HepG2 (cell line): ENCODE measurements at regions not wholly inside any gene's neighbourhood (a gene's known extent, or its start where the extent isn't known, plus 50 kb on each side); places are given as distances from the start of the nearest gene placed in this dataset.

Source experiments
- CHD4 ChIP-seq: fragments of 200-600 bp; sonication (generic); IDR thresholded peaks from 2 replicates; pipeline ENCODE4 v1.7.0; 2017; ENCODE audit warnings: mild to moderate bottlenecking, low read length, borderline replicate concordance
- RFX5 ChIP-seq: IDR thresholded peaks from 2 replicates; pipeline ENCODE4 v1.6.1; 2011; ENCODE audit warnings: low read depth, low read length, improper control_type of control experiment
- ZNF121 ChIP-seq: sonication (generic); formaldehyde crosslinking; IDR thresholded peaks from 2 replicates; pipeline ENCODE4 v1.5.0; 2020; ENCODE audit warnings: mild to moderate bottlenecking, missing genetic modification reagents
- ZNF709 ChIP-seq: sonication (generic); formaldehyde crosslinking; IDR thresholded peaks from 2 replicates; pipeline ENCODE4 v1.5.0; 2020; ENCODE audit warnings: mild to moderate bottlenecking, missing genetic modification reagents
- TF ChIP-seq, protein P1 (sequence below): sonication (generic); formaldehyde crosslinking; IDR thresholded peaks from 2 replicates; pipeline ENCODE4 v1.5.1; 2020; ENCODE audit warnings: missing genetic modification reagents, mild to moderate bottlenecking, borderline replicate concordance

DNA sequence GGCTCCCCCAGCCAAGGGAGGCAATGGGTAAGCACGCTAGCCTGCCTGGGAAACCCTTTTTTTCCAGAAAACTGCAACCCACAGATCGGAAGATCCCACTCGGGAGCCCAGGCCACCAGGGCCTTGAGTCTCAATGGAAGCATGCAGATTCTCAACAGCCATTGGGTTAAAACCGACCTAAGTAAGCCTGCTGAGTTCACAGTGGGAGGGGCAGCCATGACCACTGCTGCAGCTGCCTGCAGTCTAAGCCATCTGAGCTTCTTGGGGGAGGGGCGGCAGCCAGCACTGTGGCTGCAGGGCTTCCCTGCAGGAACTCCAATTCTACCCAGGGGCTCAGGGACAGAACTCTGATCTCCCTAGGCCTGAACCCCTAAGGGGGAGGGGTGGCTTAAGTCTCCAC lies 82.0 kb downstream of the DPPA2 start:
- no peak for TF ChIP-seq CHD4
- TF ChIP-seq, protein P1, sequence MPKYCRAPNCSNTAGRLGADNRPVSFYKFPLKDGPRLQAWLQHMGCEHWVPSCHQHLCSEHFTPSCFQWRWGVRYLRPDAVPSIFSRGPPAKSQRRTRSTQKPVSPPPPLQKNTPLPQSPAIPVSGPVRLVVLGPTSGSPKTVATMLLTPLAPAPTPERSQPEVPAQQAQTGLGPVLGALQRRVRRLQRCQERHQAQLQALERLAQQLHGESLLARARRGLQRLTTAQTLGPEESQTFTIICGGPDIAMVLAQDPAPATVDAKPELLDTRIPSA, result no peak
- no peak for TF ChIP-seq RFX5
- no peak for TF ChIP-seq ZNF121
- TF ChIP-seq ZNF709 (CRISPR knock-in tag), result no peak
